ENCODE measurements at regions not wholly inside any gene's neighbourhood (a gene's known extent, or its start where the extent isn't known, plus 50 kb on each side); places are given as distances from the start of the nearest gene placed in this dataset.

DNA sequence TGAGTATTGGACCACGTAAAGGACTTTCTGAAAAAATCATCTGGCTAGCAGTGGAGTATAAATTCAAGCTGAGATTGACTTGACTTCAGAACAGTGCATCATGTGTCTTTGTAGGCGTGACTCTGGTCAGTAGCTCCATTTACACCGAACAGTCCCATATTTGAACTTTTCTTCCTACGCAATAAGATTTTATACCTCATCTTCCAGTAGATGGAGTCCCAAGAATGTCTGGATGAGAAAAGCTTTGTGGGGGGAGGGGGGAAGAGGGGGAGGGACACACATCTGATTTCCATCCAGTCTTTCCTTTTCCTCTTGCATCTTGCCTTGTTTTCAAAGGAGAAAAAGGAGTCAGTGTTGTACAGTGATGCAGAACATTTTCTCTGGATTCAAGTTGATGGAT, 241.0 kb downstream of the EMP1 start:
- no peaks in the 10 kb centered on the region for H3K27me3 ChIP-seq (ENCODE audit: insufficient read depth, low read depth)
- no peak overlapping the region for H3K4me2 ChIP-seq

DNA sequence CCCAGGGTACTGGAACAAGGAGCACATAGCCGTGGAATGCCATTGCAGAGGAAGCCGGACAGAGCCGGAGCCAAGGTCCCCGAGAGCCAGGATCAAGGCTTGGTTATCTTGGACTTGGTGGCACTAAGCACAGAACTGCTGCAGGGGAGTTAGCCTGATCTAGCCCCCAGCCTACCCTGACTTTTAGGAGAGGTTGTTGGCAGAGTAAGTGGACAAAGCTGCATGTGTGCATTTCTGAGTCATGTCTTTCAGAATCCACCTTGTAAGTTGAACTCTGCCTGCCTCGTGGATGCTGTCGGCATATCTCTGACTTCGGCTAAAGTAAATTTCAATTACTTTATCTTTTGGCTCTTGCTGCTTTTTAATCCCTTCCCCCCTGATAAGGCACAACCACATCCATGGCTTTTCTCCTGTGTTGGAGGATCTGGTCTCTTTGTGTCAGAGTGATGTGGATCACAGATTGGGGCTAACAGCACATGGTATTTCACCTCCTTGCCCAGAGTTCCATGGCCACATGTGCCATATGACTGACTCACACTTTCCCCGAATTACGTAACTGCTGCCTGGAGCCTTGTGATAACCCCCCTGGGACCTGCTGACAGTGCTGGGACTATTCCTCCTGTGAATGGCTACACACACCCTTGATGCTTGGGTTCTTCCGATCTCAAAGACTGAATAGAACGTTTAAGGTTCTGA, 240.3 kb downstream of the EMP1 start:
- Histone ChIP-seq H3K4me3 (IDR thresholded peaks at IDR 0.05; ENCODE audit: insufficient read depth, low read depth, low read length) (no peak overlapping the region), H3K9ac (no peak overlapping the region), H3K27me3 (ENCODE audit: insufficient read depth, low read depth) (no peaks in the 10 kb centered on the region), H2AFZ (ENCODE audit: low read depth) (no peak overlapping the region), H3K4me1 (ENCODE audit: low read depth, poor library complexity, severe bottlenecking) (no peaks in the 10 kb centered on the region), H3K27ac (no peak overlapping the region), H3K79me2 (ENCODE audit: insufficient read depth, low read depth) (no peaks in the 10 kb centered on the region), H3K36me3 (ENCODE audit: insufficient read depth) (no peaks in the 10 kb centered on the region), H4K20me1 (ENCODE audit: insufficient read depth) (no peaks in the 10 kb centered on the region), H3K4me2 (no peak overlapping the region)
- TF ChIP-seq, protein P1, sequence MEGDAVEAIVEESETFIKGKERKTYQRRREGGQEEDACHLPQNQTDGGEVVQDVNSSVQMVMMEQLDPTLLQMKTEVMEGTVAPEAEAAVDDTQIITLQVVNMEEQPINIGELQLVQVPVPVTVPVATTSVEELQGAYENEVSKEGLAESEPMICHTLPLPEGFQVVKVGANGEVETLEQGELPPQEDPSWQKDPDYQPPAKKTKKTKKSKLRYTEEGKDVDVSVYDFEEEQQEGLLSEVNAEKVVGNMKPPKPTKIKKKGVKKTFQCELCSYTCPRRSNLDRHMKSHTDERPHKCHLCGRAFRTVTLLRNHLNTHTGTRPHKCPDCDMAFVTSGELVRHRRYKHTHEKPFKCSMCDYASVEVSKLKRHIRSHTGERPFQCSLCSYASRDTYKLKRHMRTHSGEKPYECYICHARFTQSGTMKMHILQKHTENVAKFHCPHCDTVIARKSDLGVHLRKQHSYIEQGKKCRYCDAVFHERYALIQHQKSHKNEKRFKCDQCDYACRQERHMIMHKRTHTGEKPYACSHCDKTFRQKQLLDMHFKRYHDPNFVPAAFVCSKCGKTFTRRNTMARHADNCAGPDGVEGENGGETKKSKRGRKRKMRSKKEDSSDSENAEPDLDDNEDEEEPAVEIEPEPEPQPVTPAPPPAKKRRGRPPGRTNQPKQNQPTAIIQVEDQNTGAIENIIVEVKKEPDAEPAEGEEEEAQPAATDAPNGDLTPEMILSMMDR (conservative IDR thresholded peaks at IDR 0.05; ENCODE audit: low read depth, low read length), result no peak

More for the DNA sequence above, 241.0 kb downstream of the EMP1 start:
- Histone ChIP-seq H3K4me3 (IDR thresholded peaks at IDR 0.05; ENCODE audit: insufficient read depth, low read depth, low read length) (no peak overlapping the region), H3K36me3 (ENCODE audit: insufficient read depth) (no peaks in the 10 kb centered on the region), H3K4me1 (ENCODE audit: low read depth, poor library complexity, severe bottlenecking) (no peaks in the 10 kb centered on the region), H3K9ac (no peak overlapping the region), H3K79me2 (ENCODE audit: insufficient read depth, low read depth) (no peaks in the 10 kb centered on the region), H4K20me1 (ENCODE audit: insufficient read depth) (no peaks in the 10 kb centered on the region), H3K27ac (no peak overlapping the region), H2AFZ (ENCODE audit: low read depth) (no peak overlapping the region)
- TF ChIP-seq, protein P1 (conservative IDR thresholded peaks at IDR 0.05; ENCODE audit: low read depth, low read length), result no peak

DNA sequence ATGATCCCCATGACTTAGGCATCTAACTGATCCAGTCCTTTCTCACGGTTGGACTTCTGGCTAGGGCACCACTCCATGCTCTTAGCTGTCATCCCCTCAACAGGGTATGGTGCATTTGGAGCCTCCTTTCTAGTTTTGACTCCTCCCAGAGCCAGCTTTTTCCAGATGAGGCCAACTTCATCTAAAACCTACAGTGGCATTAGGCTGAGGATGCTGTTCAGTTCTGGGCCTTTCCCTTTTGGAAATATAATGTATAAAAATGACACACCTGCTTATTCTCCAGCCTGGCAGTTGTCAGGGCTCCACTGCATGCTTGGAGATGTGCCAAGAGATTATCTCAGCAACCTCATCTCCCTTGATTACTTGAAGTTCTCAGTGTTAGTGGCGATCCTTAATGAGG, 239.7 kb downstream of the EMP1 start:
- H3K36me3 ChIP-seq (ENCODE audit: insufficient read depth), result no peaks in the 10 kb centered on the region
- H3K27me3 ChIP-seq (ENCODE audit: insufficient read depth, low read depth), result no peaks in the 10 kb centered on the region
- H3K4me2 ChIP-seq, result no peak overlapping the region
- no peaks in the 10 kb centered on the region for H3K4me1 ChIP-seq (ENCODE audit: low read depth, poor library complexity, severe bottlenecking)
- H3K9ac ChIP-seq, result no peak overlapping the region
- H3K27ac ChIP-seq, result no peak overlapping the region
- H3K4me3 ChIP-seq (IDR thresholded peaks at IDR 0.05; ENCODE audit: insufficient read depth, low read depth, low read length), result no peak overlapping the region
- H4K20me1 ChIP-seq (ENCODE audit: insufficient read depth), result no peaks in the 10 kb centered on the region
- H3K79me2 ChIP-seq (ENCODE audit: insufficient read depth, low read depth), result no peaks in the 10 kb centered on the region
- TF ChIP-seq, protein P1 (conservative IDR thresholded peaks at IDR 0.05; ENCODE audit: low read depth, low read length), result no peak
- no peak overlapping the region for H2AFZ ChIP-seq (ENCODE audit: low read depth)

DNA sequence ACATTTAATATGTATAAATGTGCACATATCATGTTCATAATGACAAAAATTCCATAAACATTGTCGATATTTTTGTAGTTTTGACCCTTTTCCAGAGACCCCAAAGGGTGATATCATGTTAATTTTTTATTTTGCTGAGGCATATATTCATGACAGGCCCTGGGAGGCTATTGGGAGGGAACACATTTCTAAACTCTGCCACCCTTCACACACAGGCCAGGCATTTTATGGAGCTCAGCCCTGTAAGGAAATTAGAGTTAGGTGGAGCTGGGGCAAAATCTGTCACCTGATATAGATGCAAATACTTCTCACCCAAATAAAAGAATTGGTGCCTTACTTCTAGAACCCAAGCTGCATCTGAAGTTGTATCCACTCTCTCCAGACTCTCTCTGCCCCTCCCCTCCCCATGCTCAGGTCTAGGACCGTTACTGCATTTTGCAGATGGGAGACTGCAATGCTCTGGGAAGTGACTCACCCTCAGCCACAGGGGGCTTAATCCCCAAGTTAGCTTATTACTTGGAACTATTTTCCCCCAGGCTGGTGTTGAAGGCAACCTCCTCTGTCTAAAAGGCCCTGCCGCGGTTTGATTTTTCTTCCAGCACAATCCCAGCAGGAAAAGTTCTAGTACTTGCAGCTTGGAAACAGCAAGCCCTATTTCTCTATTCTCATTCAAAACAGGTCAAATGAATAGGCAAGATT, 238.9 kb downstream of the EMP1 start:
- no peak overlapping the region for H3K9ac ChIP-seq
- no peaks in the 10 kb centered on the region for H3K36me3 ChIP-seq (ENCODE audit: insufficient read depth)
- H3K79me2 ChIP-seq (ENCODE audit: insufficient read depth, low read depth), result no peaks in the 10 kb centered on the region
- no peak overlapping the region for H3K27ac ChIP-seq
- TF ChIP-seq, protein P1 (conservative IDR thresholded peaks at IDR 0.05; ENCODE audit: low read depth, low read length), result no peak
- H3K4me2 ChIP-seq, result no peak overlapping the region
- H3K4me3 ChIP-seq (IDR thresholded peaks at IDR 0.05; ENCODE audit: insufficient read depth, low read depth, low read length), result no peak overlapping the region
- H4K20me1 ChIP-seq (ENCODE audit: insufficient read depth), result no peaks in the 10 kb centered on the region
- H3K4me1 ChIP-seq (ENCODE audit: low read depth, poor library complexity, severe bottlenecking), result no peaks in the 10 kb centered on the region
- H3K27me3 ChIP-seq (ENCODE audit: insufficient read depth, low read depth), result no peaks in the 10 kb centered on the region
- no peak overlapping the region for H2AFZ ChIP-seq (ENCODE audit: low read depth)
